Nephron (organoid): ENCODE measurements at regions not wholly inside any gene's neighbourhood (a gene's known extent, or its start where the extent isn't known, plus 50 kb on each side); places are given as distances from the start of the nearest gene placed in this dataset.

Experiments
- H3K27ac Mint-ChIP-seq, 3 experiments: 2 replicates each; pipeline ENCODE4 v1.8.0; 2020; ENCODE audit warnings: mixed read lengths in 3 of 3, mild to moderate bottlenecking in 2 of 3, moderate library complexity in 1 of 3
- H3K27me3 Mint-ChIP-seq: 2 replicates; pipeline ENCODE4 v1.8.0; 2021; ENCODE audit warnings: low read depth, mild to moderate bottlenecking, moderate library complexity, mixed read lengths
- H3K36me3 Mint-ChIP-seq: 2 replicates; pipeline ENCODE4 v1.8.0; 2020; ENCODE audit warnings: low read depth, mixed read lengths
- H3K4me1 Mint-ChIP-seq: 2 replicates; pipeline ENCODE4 v1.8.0; 2020; ENCODE audit warnings: mixed read lengths
- H3K4me3 Mint-ChIP-seq, 3 experiments: 2 replicates each; pipeline ENCODE4 v1.8.0; 2020; ENCODE audit warnings: mild to moderate bottlenecking in 3 of 3, mixed read lengths in 3 of 3, moderate library complexity in 2 of 3
- H3K9me3 Mint-ChIP-seq: 2 replicates; pipeline ENCODE4 v1.8.0; 2020; ENCODE audit warnings: mixed read lengths
- CTCF ChIP-seq, 3 experiments: fragments of 200-600 bp; sonication (generic); IDR thresholded peaks; one replicate each; pipeline ENCODE4 v1.5.0; 2021; ENCODE audit warnings: antibody characterized with exemption in 3 of 3; ENCODE audit not compliant: unreplicated experiment in 3 of 3

GRCh38 chr9:26662476-26662875 lies 230.1 kb downstream of the CAAP1 start:
- no peaks in the 10 kb centered on the region for H3K4me1 Mint-ChIP-seq
- H3K27me3 Mint-ChIP-seq, result no peaks in the 10 kb centered on the region
- no peaks in the 10 kb centered on the region for H3K36me3 Mint-ChIP-seq
- H3K9me3 Mint-ChIP-seq, result peaks cover 3% of the 10 kb centered on the region
- no peak overlapping the region for H3K4me3 Mint-ChIP-seq
- TF ChIP-seq CTCF (IDR thresholded peaks at IDR 0.05; ENCODE audit: unreplicated experiment in 3 of 3), result no peak
- no peak overlapping the region for H3K27ac Mint-ChIP-seq

GRCh38 chr9:26658476-26658875 lies 234.1 kb downstream of the CAAP1 start:
- Mint-ChIP-seq H3K4me1 (peaks cover 13% of the 10 kb centered on the region), H3K4me3 (no peak overlapping the region), H3K27me3 (no peaks in the 10 kb centered on the region), H3K9me3 (peaks cover 3% of the 10 kb centered on the region), H3K36me3 (no peaks in the 10 kb centered on the region), H3K27ac (no peak overlapping the region)
- TF ChIP-seq CTCF (IDR thresholded peaks at IDR 0.05; ENCODE audit: unreplicated experiment in 3 of 3), result no peak

GRCh38 chr9:26657958-26658357 lies 234.6 kb downstream of the CAAP1 start:
- Mint-ChIP-seq H3K9me3 (peaks cover 3% of the 10 kb centered on the region), H3K4me3 (no peak overlapping the region), H3K27ac (no peak overlapping the region), H3K36me3 (no peaks in the 10 kb centered on the region), H3K4me1 (peaks cover 13% of the 10 kb centered on the region), H3K27me3 (no peaks in the 10 kb centered on the region)
- TF ChIP-seq CTCF (IDR thresholded peaks at IDR 0.05; ENCODE audit: unreplicated experiment in 3 of 3), result no peak

- peaks cover 4% of the 10 kb centered on the region for H3K9me3 Mint-ChIP-seq
- peaks cover 13% of the 10 kb centered on the region for H3K4me1 Mint-ChIP-seq
- no peaks in the 10 kb centered on the region for H3K27me3 Mint-ChIP-seq
- peak overlapping the region in 1 of 3 experiments; percentile 5 for H3K4me3 Mint-ChIP-seq
- H3K36me3 Mint-ChIP-seq, result no peaks in the 10 kb centered on the region
- H3K27ac Mint-ChIP-seq, result peak overlapping the region; percentile 12 to 78 (median 43)
- TF ChIP-seq CTCF (IDR thresholded peaks at IDR 0.05; ENCODE audit: unreplicated experiment in 3 of 3), result peak; percentile 41 to 57 (median 54)
Observed at GRCh38 chr9:26656003-26656870, 236.4 kb downstream of the CAAP1 start.

- Mint-ChIP-seq H3K27ac (no peak overlapping the region), H3K4me3 (no peak overlapping the region)
- TF ChIP-seq CTCF (IDR thresholded peaks at IDR 0.05; ENCODE audit: unreplicated experiment in 3 of 3), result no peak
Observed at GRCh38 chr9:26655166-26655565, 237.4 kb downstream of the CAAP1 start.

GRCh38 chr9:26650325-26650724 lies 242.3 kb downstream of the CAAP1 start:
- Mint-ChIP-seq H3K27me3 (no peaks in the 10 kb centered on the region), H3K36me3 (no peaks in the 10 kb centered on the region), H3K4me1 (peaks cover 9% of the 10 kb centered on the region), H3K27ac (no peak overlapping the region), H3K9me3 (peaks cover 4% of the 10 kb centered on the region), H3K4me3 (no peak overlapping the region)
- TF ChIP-seq CTCF (IDR thresholded peaks at IDR 0.05; ENCODE audit: unreplicated experiment in 3 of 3), result no peak

More at GRCh38 chr9:26655166-26655565, 237.4 kb downstream of the CAAP1 start:
- H3K36me3 Mint-ChIP-seq, result no peaks in the 10 kb centered on the region
- H3K9me3 Mint-ChIP-seq, result peaks cover 4% of the 10 kb centered on the region
- peaks cover 13% of the 10 kb centered on the region for H3K4me1 Mint-ChIP-seq
- no peaks in the 10 kb centered on the region for H3K27me3 Mint-ChIP-seq
